Esophagus squamous epithelium (tissue), 4 donors: ENCODE measurements at regions not wholly inside any gene's neighbourhood (a gene's known extent, or its start where the extent isn't known, plus 50 kb on each side); places are given as distances from the start of the nearest gene placed in this dataset.

Experiments used
- CTCF ChIP-seq, 6 experiments: fragments of 450-650 bp in 4 of 6; fragments of 200-600 bp in 2 of 6; sonication (generic) in 2 of 6; IDR thresholded peaks; one replicate each; pipeline ENCODE4 v1.5.1; 2016 to 2019; ENCODE audit warnings: antibody characterized with exemption in 6 of 6, mild to moderate bottlenecking in 4 of 6, moderate library complexity in 4 of 6
- POLR2A ChIP-seq, 4 donors: fragments of 450-650 bp; IDR thresholded peaks; one replicate each; pipeline ENCODE4 v1.6.1; 2017; ENCODE audit warnings: antibody characterized with exemption in 4 of 4, mild to moderate bottlenecking in 4 of 4, moderate library complexity in 3 of 4

GRCh38 chr16:59941594-59941993, 1207.5 kb upstream of the GOT2 start:
- TF ChIP-seq CTCF (IDR thresholded peaks at IDR 0.05) (no peak), POLR2A (IDR thresholded peaks at IDR 0.05) (no peak)
